IPS DF 19.7 (cell line): ENCODE measurements at regions not wholly inside any gene's neighbourhood (a gene's known extent, or its start where the extent isn't known, plus 50 kb on each side); places are given as distances from the start of the nearest gene placed in this dataset.

Experiments
- DNase-seq: peaks from one replicate; pipeline ENCODE4 v3.0.0-alpha.2; 2013; ENCODE audit warnings: low read depth, low spot score

GRCh38 chr2:180077295-180077906 is 70.3 kb upstream of the CWC22 start:
- DNase-seq = no peak

- no peak for DNase-seq
Observed at GRCh38 chr2:180075870-180076269, 68.8 kb upstream of the CWC22 start.

- DNase-seq = no peak
Observed at GRCh38 chr2:180071797-180072196, 64.7 kb upstream of the CWC22 start.

- DNase-seq = no peak
Observed at GRCh38 chr2:180063494-180064092, 56.5 kb upstream of the CWC22 start.

GRCh38 chr2:180062178-180062577 is 55.1 kb upstream of the CWC22 start:
- DNase-seq = no peak

GRCh38 chr2:180061546-180061945 is 54.4 kb upstream of the CWC22 start:
- DNase-seq = no peak

- DNase-seq = no peak
Observed at GRCh38 chr2:180061085-180061484, 54.0 kb upstream of the CWC22 start.

- no peak for DNase-seq
Observed at GRCh38 chr2:180058993-180059392, 51.9 kb upstream of the CWC22 start.

- DNase-seq = no peak
Observed at GRCh38 chr2:180057706-180058412, 50.8 kb upstream of the CWC22 start.
